ENCODE measurements at regions not wholly inside any gene's neighbourhood (a gene's known extent, or its start where the extent isn't known, plus 50 kb on each side); places are given as distances from the start of the nearest gene placed in this dataset.

GRCh38 chrX:80098038-80098437 lies 83.5 kb downstream of the TBX22 start:
- DNase-seq (ENCODE audit: low read depth), result no peak

DNA sequence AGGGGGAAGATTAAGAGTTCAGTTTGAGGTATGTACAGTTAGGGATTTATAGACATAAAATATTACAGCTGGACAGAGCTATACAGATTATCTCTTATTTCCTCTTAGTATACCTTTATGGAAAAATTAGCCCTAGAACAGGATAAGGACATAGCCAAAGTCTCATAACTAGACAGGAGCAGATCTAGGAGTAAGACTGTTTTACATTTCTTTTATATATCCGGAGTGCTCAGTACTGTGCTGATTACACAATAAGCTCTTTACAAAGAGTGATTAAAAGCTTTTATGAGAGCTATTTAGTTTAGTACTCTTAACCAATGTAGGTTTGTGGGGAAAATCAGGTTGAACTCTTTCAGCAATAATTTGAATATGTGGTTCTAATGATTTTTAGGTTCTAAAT lies 105.8 kb downstream of the TBX22 start:
- DNase-seq (ENCODE audit: low read depth), result no peak

GRCh38 chrX:80138938-80139337 lies 124.4 kb downstream of the TBX22 start:
- no peak for DNase-seq (ENCODE audit: low read depth)

DNA sequence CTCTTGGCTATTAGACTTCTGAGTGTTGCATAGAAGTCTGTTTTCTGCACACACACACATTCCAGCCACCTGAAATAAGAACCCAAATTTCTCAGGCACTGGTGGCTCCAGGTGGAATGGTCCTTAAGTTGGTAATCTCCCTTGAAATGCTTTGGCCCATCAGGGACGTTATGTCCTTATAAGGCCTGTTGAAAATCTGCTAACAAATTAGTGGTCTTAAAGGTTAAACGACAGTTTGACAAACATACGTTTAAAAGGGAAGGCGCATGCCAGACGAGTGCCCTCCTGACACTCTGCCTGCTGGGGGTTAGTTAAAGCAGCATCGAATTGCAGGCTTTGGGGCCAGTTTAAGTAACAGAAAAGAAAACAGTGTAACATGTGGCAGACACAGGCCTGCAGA lies 125.0 kb downstream of the TBX22 start:
- no peak for DNase-seq (ENCODE audit: low read depth)

DNA sequence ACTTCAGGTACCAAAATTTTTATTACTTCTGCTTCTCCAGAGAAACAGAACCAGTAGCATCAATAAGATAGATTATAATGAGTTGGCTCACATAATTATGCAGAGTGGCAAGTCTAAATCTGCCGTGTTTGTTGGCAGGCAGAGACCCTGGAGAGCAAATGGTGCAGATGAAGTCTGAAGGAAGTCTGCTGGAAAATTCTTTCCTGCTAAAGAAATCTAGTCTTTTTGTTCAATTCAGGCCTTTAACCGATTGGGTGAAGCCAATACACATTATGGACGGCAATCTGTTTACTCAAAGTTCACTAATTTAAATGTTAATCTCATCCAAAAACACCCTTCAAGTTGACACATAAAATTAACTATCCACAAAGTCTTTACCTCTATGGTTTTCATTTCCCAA lies 156.0 kb downstream of the TBX22 start:
- no peak for DNase-seq (ENCODE audit: low read depth)

GRCh38 chrX:80173261-80173660 lies 158.7 kb downstream of the TBX22 start:
- DNase-seq (ENCODE audit: low read depth), result no peak

DNA sequence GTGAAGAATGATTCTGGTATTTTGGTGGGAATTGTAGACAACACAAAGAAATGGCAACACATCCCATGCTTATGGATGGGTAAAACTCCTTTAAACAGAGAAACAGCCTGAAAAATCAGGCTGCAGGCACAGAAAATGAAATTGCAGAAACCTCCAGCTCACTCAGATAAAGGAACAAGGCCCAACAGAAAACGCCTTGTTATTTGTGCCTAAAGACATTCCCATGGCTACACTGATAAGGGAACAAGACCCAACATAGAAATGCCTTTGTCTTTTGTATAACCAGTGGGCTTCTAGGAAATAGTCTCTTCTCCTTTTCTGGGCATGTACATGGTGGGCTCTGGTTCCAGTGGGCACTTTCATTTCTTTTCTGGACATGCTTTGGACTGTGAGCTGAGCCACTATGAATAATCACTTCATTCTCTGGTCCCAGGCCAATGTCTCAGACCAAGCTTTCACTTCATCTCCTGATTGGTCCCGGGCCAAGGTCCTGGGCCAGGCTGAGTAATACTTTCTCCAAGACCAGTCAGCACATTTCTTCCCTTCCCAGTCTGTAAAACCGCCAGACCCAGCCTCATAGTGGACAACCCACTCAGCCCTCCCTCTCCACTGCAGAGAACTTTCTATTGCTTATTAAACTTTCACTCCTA lies 160.5 kb downstream of the TBX22 start:
- no peak for DNase-seq (ENCODE audit: low read depth)

GRCh38 chrX:80181079-80181478 lies 166.5 kb downstream of the TBX22 start:
- no peak for DNase-seq (ENCODE audit: low read depth)

DNA sequence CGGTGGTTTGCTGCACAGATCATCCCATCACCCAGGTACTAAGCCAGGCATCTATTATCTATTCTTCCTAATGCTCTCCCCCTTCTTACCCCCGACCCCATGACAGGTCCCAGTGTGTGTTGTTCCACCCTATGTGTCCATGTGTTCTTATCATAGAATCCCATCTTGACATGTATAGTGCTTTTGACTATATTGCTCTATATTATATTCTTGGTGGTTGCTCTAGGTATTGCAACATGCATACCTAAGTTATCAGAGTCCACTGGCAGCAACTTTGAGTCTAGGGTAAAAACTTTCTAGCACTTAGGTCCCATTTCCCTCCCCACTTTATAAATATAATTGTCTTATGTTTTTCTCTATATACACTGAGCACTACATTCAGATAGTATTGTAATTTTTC lies 170.3 kb downstream of the TBX22 start:
- no peak for DNase-seq (ENCODE audit: low read depth)

- DNase-seq (ENCODE audit: low read depth), result no peak
Observed at GRCh38 chrX:80206647-80207046, 192.1 kb downstream of the TBX22 start.

DNA sequence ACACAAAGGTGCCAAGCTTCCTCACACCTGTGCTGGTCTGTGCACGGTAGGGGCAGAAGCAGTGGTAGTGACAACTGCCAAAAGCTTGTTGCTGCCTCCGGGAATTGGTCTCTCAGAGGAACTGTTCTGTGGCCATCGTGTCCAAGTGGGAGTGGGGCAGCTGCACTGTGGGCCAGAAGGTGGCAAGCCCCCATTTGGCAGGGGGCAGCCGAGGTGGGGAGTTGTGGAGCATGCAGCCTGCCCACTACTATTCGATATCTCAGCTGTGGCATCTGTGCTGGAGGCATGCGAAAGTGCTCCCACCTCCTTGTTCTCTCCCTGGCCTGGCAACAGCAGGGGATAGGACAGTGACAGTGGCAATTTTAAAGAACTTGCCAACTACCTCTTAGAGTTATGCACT lies 192.8 kb downstream of the TBX22 start:
- no peak for DNase-seq (ENCODE audit: low read depth)

- peak; percentile 25 for DNase-seq (ENCODE audit: low read depth)
Observed at GRCh38 chrX:80216086-80216485, 201.5 kb downstream of the TBX22 start.

GRCh38 chrX:80223982-80224579 lies 196.2 kb upstream of the TENT5D start:
- no peak for DNase-seq (ENCODE audit: low read depth)

DNA sequence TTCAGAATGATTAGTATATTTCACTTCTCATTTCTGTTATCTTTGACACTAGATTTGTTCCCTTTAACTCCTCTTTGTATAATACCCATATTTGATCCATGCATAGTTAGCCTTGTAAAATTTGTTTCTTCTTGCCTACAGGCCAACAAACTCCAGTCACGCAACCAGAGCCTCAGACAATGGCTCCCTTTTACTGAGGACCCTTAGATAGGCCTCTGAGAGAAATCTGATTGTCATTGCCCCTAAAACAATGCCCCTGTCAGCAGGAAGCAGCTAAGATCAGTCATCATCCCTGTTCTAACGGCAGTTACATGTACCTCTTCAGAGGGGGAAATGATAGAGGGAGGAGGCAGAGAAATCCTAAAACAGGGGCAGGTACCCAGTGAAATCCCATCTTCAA lies 190.6 kb upstream of the TENT5D start:
- no peak for DNase-seq (ENCODE audit: low read depth)

GRCh38 chrX:80237072-80237471 lies 183.2 kb upstream of the TENT5D start:
- DNase-seq (ENCODE audit: low read depth), result no peak

DNA sequence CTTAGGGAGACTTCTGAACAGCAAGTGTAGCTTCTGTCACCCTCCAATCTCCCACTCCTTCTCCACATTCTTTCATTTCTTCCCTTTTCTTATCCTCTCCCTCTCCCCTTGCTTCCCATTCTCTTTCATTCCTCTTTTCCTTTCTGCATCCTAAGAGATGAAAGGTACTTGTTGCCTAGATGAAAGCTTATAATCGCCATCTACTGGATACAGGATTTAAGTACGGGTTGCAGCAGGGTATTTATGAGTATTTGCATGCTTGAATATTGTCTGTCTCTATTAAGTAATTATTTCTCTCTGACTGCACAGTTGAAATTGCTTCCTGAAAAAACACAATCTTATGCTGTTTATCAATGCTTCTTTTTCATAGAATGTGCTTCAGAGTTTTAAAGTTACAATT lies 174.0 kb upstream of the TENT5D start:
- no peak for DNase-seq (ENCODE audit: low read depth)

DNA sequence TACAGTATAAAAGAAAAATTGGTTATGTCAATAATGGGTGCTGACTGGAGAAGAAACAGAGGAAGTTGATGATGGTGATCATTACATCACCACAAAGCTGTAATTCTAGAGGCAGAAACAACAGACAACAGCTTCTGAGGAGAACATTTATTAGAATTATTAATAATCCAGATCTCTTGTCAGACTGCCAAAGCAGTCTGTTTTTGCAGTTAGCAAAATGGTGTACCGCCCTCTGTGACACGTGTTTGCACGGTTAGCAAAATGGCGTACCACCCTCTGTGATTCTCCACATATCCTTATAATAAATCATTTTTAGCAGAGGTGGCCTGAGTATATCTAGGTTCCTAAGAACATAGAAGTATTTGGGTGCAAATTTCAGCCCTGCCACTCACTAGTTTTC lies 154.0 kb upstream of the TENT5D start:
- no peak for DNase-seq (ENCODE audit: low read depth)

DNA sequence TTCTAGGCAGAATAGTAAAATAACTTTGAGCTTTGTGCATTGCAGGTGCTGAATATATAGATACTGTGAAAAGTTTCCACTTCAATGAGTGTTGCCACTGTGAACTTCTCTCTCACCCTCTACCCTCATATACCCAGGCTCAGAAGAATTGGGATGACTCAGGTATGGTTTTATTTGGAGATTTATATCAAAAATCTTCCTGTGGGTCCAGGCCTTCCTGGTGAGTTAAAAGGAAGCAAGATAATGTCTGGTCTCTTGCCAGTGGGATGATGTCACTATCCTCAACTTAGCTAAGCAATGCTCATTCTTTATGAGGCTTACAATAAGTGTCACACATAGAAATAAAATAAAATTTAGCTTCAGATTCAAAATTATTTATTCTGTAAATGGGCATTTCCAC lies 153.3 kb upstream of the TENT5D start:
- peak; percentile 47 for DNase-seq (ENCODE audit: low read depth)

GRCh38 chrX:80267790-80268189 lies 152.5 kb upstream of the TENT5D start:
- DNase-seq (ENCODE audit: low read depth), result no peak

- DNase-seq (ENCODE audit: low read depth), result no peak
Observed at GRCh38 chrX:80282535-80282934, 137.7 kb upstream of the TENT5D start.

DNA sequence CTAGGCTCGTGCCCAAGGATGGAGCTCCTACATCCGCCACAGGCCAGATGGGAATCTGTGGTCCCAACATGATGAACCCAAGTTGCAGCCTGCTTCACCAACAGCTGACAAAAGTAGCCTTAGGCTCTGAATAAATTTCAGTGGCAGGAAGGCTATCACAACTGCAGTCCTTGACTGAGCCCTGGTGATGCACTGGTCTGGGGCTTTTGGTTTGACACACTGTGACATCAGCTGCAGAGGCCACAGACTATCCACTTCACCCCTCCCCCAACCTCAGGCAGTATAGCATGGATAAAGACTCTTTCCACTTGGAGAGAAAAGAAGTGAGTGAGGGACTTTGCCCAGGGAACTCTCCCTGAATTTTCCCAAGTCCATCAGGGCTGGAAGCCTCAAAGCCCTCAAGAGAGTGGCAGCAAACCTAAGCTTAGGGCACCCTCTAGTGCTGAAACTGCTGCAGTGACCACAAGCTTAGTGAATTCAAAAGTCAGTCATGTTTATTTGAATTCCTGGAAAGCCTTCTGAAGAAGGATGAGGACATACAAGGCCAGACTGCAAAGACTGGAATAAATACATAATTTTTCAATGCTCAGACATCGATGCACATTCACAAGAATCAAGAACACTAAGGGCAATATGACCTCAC lies 135.0 kb upstream of the TENT5D start:
- peak; percentile 15 for DNase-seq (ENCODE audit: low read depth)

- no peak for DNase-seq (ENCODE audit: low read depth)
Observed at GRCh38 chrX:80290834-80291233, 129.4 kb upstream of the TENT5D start.

DNA sequence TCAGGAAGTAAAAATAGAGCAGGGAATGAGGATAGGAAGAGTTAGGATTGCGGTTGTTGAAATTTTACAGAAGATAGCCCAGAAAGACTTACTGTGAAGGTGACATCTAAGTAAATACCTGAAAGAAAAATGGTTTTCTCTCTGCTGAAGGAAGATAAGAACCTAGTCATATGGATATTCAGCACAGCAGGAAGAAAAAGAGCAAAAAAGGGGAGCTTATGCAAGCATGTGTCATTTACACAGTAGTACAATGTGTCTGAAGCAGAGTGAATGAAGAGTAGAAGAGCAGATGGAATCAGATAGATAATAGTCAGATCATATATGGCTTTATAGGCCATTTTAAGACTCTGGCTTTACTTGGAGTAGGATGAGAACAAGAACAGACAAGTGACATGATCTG lies 126.9 kb upstream of the TENT5D start:
- no peak for DNase-seq (ENCODE audit: low read depth)

- DNase-seq (ENCODE audit: low read depth), result peak; percentile 3
Observed at GRCh38 chrX:80306007-80306406, 114.2 kb upstream of the TENT5D start.

Measured in Daoy (cell line).